ENCODE measurements at regions not wholly inside any gene's neighbourhood (a gene's known extent, or its start where the extent isn't known, plus 50 kb on each side); places are given as distances from the start of the nearest gene placed in this dataset.

- TF ChIP-seq IKZF2 (IDR thresholded peaks at IDR 0.05) (no peak), HCFC1 (IDR thresholded peaks at IDR 0.05; ENCODE audit: low read length) (no peak)
Measured at GRCh38 chr4:82042042-82042441, 331.7 kb downstream of the HNRNPD start (continued).

- no peak for DNase-seq (ENCODE audit: low read depth, low spot score)
- POLR2A ChIA-PET, result interaction anchor here (0.6 kb wide), 2 partner anchors 48 to 87 kb away, joined by 4 to 5 read pairs; no protein-coding TSS in a partner anchor
- intact Hi-C loops (cut with micrococcal nuclease; ENCODE audit: unreplicated experiment), result no loop called here
- TF ChIP-seq, protein P1, sequence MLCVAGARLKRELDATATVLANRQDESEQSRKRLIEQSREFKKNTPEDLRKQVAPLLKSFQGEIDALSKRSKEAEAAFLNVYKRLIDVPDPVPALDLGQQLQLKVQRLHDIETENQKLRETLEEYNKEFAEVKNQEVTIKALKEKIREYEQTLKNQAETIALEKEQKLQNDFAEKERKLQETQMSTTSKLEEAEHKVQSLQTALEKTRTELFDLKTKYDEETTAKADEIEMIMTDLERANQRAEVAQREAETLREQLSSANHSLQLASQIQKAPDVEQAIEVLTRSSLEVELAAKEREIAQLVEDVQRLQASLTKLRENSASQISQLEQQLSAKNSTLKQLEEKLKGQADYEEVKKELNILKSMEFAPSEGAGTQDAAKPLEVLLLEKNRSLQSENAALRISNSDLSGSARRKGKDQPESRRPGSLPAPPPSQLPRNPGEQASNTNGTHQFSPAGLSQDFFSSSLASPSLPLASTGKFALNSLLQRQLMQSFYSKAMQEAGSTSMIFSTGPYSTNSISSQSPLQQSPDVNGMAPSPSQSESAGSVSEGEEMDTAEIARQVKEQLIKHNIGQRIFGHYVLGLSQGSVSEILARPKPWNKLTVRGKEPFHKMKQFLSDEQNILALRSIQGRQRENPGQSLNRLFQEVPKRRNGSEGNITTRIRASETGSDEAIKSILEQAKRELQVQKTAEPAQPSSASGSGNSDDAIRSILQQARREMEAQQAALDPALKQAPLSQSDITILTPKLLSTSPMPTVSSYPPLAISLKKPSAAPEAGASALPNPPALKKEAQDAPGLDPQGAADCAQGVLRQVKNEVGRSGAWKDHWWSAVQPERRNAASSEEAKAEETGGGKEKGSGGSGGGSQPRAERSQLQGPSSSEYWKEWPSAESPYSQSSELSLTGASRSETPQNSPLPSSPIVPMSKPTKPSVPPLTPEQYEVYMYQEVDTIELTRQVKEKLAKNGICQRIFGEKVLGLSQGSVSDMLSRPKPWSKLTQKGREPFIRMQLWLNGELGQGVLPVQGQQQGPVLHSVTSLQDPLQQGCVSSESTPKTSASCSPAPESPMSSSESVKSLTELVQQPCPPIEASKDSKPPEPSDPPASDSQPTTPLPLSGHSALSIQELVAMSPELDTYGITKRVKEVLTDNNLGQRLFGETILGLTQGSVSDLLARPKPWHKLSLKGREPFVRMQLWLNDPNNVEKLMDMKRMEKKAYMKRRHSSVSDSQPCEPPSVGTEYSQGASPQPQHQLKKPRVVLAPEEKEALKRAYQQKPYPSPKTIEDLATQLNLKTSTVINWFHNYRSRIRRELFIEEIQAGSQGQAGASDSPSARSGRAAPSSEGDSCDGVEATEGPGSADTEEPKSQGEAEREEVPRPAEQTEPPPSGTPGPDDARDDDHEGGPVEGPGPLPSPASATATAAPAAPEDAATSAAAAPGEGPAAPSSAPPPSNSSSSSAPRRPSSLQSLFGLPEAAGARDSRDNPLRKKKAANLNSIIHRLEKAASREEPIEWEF (IDR thresholded peaks at IDR 0.05; ENCODE audit: insufficient replicate concordance, low read depth, low read length), result no peak
- TF ChIP-seq LARP7 (IDR thresholded peaks at IDR 0.05) (no peak), SMARCA5 (IDR thresholded peaks at IDR 0.05) (no peak), SIX5 (IDR thresholded peaks at IDR 0.05; ENCODE audit: low read depth, low read length, severe bottlenecking) (no peak), MTA2 (IDR thresholded peaks at IDR 0.05; ENCODE audit: low read depth) (no peak), GATAD2B (conservative IDR thresholded peaks at IDR 0.05; ENCODE audit: low read depth) (no peak), TCF12 (IDR thresholded peaks at IDR 0.05; ENCODE audit: low read depth, low read length) (no peak), PML (IDR thresholded peaks at IDR 0.05; ENCODE audit: low read length) (no peak), POLR2A (IDR thresholded peaks at IDR 0.05; ENCODE audit: low read depth, low read length) (no peak), SREBF1 (IDR thresholded peaks at IDR 0.05; ENCODE audit: low read length) (no peak), POLR2AphosphoS2 (IDR thresholded peaks at IDR 0.05; ENCODE audit: low read depth, low read length) (no peak), CHD1 (IDR thresholded peaks at IDR 0.05; ENCODE audit: low read depth, low read length) (no peak), RUNX3 (IDR thresholded peaks at IDR 0.05; ENCODE audit: low read length) (no peak), FOXM1 (IDR thresholded peaks at IDR 0.05; ENCODE audit: low read depth, low read length) (no peak), MYC (IDR thresholded peaks at IDR 0.05; ENCODE audit: insufficient read depth, insufficient read length, insufficient replicate concordance, low read length, severe bottlenecking) (no peak)
- TF ChIP-seq, protein P2, sequence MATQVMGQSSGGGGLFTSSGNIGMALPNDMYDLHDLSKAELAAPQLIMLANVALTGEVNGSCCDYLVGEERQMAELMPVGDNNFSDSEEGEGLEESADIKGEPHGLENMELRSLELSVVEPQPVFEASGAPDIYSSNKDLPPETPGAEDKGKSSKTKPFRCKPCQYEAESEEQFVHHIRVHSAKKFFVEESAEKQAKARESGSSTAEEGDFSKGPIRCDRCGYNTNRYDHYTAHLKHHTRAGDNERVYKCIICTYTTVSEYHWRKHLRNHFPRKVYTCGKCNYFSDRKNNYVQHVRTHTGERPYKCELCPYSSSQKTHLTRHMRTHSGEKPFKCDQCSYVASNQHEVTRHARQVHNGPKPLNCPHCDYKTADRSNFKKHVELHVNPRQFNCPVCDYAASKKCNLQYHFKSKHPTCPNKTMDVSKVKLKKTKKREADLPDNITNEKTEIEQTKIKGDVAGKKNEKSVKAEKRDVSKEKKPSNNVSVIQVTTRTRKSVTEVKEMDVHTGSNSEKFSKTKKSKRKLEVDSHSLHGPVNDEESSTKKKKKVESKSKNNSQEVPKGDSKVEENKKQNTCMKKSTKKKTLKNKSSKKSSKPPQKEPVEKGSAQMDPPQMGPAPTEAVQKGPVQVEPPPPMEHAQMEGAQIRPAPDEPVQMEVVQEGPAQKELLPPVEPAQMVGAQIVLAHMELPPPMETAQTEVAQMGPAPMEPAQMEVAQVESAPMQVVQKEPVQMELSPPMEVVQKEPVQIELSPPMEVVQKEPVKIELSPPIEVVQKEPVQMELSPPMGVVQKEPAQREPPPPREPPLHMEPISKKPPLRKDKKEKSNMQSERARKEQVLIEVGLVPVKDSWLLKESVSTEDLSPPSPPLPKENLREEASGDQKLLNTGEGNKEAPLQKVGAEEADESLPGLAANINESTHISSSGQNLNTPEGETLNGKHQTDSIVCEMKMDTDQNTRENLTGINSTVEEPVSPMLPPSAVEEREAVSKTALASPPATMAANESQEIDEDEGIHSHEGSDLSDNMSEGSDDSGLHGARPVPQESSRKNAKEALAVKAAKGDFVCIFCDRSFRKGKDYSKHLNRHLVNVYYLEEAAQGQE (IDR thresholded peaks at IDR 0.05; ENCODE audit: low read depth, low read length), result no peak
Measured at GRCh38 chr4:82038936-82039335, 334.9 kb downstream of the HNRNPD start.

More at GRCh38 chr4:82038936-82039335, 334.9 kb downstream of the HNRNPD start:
- H3K9me3 ChIP-seq (replicated peaks; ENCODE audit: control insufficient read depth, insufficient read depth, low read length), result no peaks in the 10 kb centered on the region
- H3K9ac ChIP-seq (ENCODE audit: control insufficient read depth, insufficient read depth, low read length), result no peak overlapping the region
- in situ Hi-C loops (cut with MboI), result no loop called here
- no peaks in the 10 kb centered on the region for H3K4me1 ChIP-seq (ENCODE audit: control insufficient read depth, insufficient read depth, low read length)
- no peaks in the 10 kb centered on the region for H4K20me1 ChIP-seq (ENCODE audit: control insufficient read depth, insufficient read depth)
- 0% methylated on average over 2 of the region's 2 CpGs for WGBS (ENCODE audit: insufficient coverage, insufficient replicate concordance, low lambda C conversion rate, missing lambda C conversion rate)
- no TSS peak for BruUV-seq (replicated peaks)
- H2AFZ ChIP-seq (ENCODE audit: control insufficient read depth, low read depth, low read length), result no peak overlapping the region
- ChIA-PET RAD21 (ENCODE audit: unreplicated experiment) (interaction anchor here (0.7 kb wide), 1 partner anchor 572 kb away, joined by 5 read pairs; no protein-coding TSS in a partner anchor), CTCF (interaction anchor here (1.1 kb wide), 1 partner anchor 154 kb away, joined by 3 read pairs; no protein-coding TSS in a partner anchor), SMC1A (ENCODE audit: uncharacterized antibody, unreplicated experiment) (no interaction called here)
- no peaks in the 10 kb centered on the region for H3K79me2 ChIP-seq (ENCODE audit: control insufficient read depth, insufficient read depth, low read length)
- ATAC-seq (no peak), FAIRE-seq (no peak)
- H3K27ac ChIP-seq (ENCODE audit: control insufficient read depth, insufficient read depth), result no peak overlapping the region
- H3K4me2 ChIP-seq (ENCODE audit: control insufficient read depth, insufficient read depth), result no peak overlapping the region
- H3K36me3 ChIP-seq (ENCODE audit: control insufficient read depth in 2 of 2, insufficient read depth in 2 of 2, low read length in 1 of 2), result no peaks in the 10 kb centered on the region
- H3K4me3 ChIP-seq, result no peak overlapping the region
- peaks cover 4% of the 10 kb centered on the region in 2 experiments; a peak in 2 of 4 replicates for H3K27me3 ChIP-seq (replicated peaks in 1 of 2; ENCODE audit: control insufficient read depth in 2 of 2, insufficient read depth in 2 of 2, low read length in 1 of 2)

All from GM12878 (cell line).